SU-DHL-6 (cell line): ENCODE measurements at regions not wholly inside any gene's neighbourhood (a gene's known extent, or its start where the extent isn't known, plus 50 kb on each side); places are given as distances from the start of the nearest gene placed in this dataset.

ENCODE experiments used
- EZH2phosphoT487 ChIP-seq: fragments of 200-600 bp; sonication (generic), shearing (Covaris generic); conservative IDR thresholded peaks from 2 replicates; pipeline ENCODE4 v1.6.1; 2018; ENCODE audit warnings: mild to moderate bottlenecking, antibody characterized with exemption, low read length, moderate library complexity, mixed read lengths
- TF ChIP-seq, protein P1 (sequence below): fragments of 200-600 bp; sonication (generic); IDR thresholded peaks from one replicate; pipeline ENCODE4 v1.5.1; 2017; ENCODE audit warnings: antibody characterized with exemption, mild to moderate bottlenecking, low read length, moderate library complexity; ENCODE audit not compliant: insufficient read depth, poor library complexity, severe bottlenecking

DNA sequence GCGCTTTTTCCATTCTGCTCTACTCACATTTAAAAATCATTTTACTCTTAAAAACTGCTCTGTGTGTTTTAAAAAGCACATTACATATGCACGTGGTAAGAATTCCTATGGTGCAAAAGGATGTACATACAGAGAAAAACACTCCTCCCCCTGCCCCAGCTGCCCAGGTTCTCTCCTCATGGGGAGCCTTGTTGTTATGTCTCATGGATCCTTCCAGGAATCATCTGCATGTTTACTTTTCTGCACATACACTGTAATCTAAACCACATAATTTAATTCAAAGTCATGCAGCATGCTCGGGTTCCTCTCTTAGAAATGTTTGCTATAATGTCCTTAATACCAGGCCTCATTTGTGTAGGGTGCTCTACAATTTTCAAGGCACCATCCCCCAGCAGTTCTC, 243.3 kb downstream of the LOXHD1 start:
- TF ChIP-seq, protein P1, sequence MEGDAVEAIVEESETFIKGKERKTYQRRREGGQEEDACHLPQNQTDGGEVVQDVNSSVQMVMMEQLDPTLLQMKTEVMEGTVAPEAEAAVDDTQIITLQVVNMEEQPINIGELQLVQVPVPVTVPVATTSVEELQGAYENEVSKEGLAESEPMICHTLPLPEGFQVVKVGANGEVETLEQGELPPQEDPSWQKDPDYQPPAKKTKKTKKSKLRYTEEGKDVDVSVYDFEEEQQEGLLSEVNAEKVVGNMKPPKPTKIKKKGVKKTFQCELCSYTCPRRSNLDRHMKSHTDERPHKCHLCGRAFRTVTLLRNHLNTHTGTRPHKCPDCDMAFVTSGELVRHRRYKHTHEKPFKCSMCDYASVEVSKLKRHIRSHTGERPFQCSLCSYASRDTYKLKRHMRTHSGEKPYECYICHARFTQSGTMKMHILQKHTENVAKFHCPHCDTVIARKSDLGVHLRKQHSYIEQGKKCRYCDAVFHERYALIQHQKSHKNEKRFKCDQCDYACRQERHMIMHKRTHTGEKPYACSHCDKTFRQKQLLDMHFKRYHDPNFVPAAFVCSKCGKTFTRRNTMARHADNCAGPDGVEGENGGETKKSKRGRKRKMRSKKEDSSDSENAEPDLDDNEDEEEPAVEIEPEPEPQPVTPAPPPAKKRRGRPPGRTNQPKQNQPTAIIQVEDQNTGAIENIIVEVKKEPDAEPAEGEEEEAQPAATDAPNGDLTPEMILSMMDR = no peak
- no peak for TF ChIP-seq EZH2phosphoT487
